HepG2 (cell line): ENCODE measurements at regions not wholly inside any gene's neighbourhood (a gene's known extent, or its start where the extent isn't known, plus 50 kb on each side); places are given as distances from the start of the nearest gene placed in this dataset.

Source experiments
- FOXK2 ChIP-seq: fragments of 450-650 bp; IDR thresholded peaks from 2 replicates; pipeline ENCODE4 v1.6.1; 2016
- FOXO1 ChIP-seq: sonication (generic); formaldehyde crosslinking; IDR thresholded peaks from 2 replicates; pipeline ENCODE4 v1.4.0; 2020; ENCODE audit warnings: missing genetic modification reagents
- HNRNPH1 ChIP-seq: fragments of 200-400 bp; formaldehyde crosslinking; optimal IDR thresholded peaks from 2 replicates; pipeline ENCODE3; 2017; ENCODE audit warnings: mild to moderate bottlenecking, low read depth, low read length
- IKZF5 ChIP-seq: IDR thresholded peaks from 2 replicates; pipeline ENCODE4 v1.6.1; 2018; ENCODE audit warnings: missing genetic modification reagents, mild to moderate bottlenecking, missing compliant biosample characterization
- MED13 ChIP-seq: sonication (generic); formaldehyde crosslinking; IDR thresholded peaks from 2 replicates; pipeline ENCODE4 v1.5.0; 2020; ENCODE audit warnings: missing genetic modification reagents
- PHF21A ChIP-seq: sonication (generic); formaldehyde crosslinking; IDR thresholded peaks from 2 replicates; pipeline ENCODE4 v1.5.0; 2020; ENCODE audit warnings: mild to moderate bottlenecking, missing genetic modification reagents
- PHF5A ChIP-seq: IDR thresholded peaks from one replicate; pipeline ENCODE4 v1.6.1; 2018; ENCODE audit warnings: low read depth, missing genetic modification reagents; ENCODE audit not compliant: unreplicated experiment
- RORA ChIP-seq: sonication (generic); formaldehyde crosslinking; IDR thresholded peaks from 2 replicates; pipeline ENCODE4 v1.5.0; 2020; ENCODE audit warnings: mild to moderate bottlenecking, missing genetic modification reagents, moderate library complexity
- ZNF317 ChIP-seq: sonication (generic); formaldehyde crosslinking; IDR thresholded peaks from 2 replicates; pipeline ENCODE4 v1.5.0; 2020; ENCODE audit warnings: mild to moderate bottlenecking, missing genetic modification reagents
- ZNF343 ChIP-seq: sonication (generic); formaldehyde crosslinking; IDR thresholded peaks from 2 replicates; pipeline ENCODE4 v1.4.0; 2020; ENCODE audit warnings: mild to moderate bottlenecking, missing genetic modification reagents
- ZNF362 ChIP-seq: sonication (generic); formaldehyde crosslinking; IDR thresholded peaks from 2 replicates; pipeline ENCODE4 v1.4.0; 2020; ENCODE audit warnings: missing genetic modification reagents, mild to moderate bottlenecking, borderline replicate concordance
- ZNF646 ChIP-seq: sonication (generic); formaldehyde crosslinking; IDR thresholded peaks from 2 replicates; pipeline ENCODE4 v1.9.0; 2021; ENCODE audit warnings: mild to moderate bottlenecking, missing genetic modification reagents
- ZNF775 ChIP-seq: sonication (generic); formaldehyde crosslinking; IDR thresholded peaks from 2 replicates; pipeline ENCODE4 v1.4.0; 2020; ENCODE audit warnings: missing genetic modification reagents, mild to moderate bottlenecking, moderate library complexity, borderline replicate concordance
- ZSCAN31 ChIP-seq: sonication (generic); formaldehyde crosslinking; IDR thresholded peaks from 2 replicates; pipeline ENCODE4 v1.5.0; 2020; ENCODE audit warnings: low read depth, mild to moderate bottlenecking, missing genetic modification reagents
- TF ChIP-seq, protein P1 (sequence below): sonication (generic); formaldehyde crosslinking; IDR thresholded peaks from 2 replicates; pipeline ENCODE4 v1.5.1; 2020; ENCODE audit warnings: missing genetic modification reagents, mild to moderate bottlenecking, borderline replicate concordance
- TF ChIP-seq, protein P2 (sequence below), 2 experiments: sonication (generic) in 1 of 2; formaldehyde crosslinking in 1 of 2; IDR thresholded peaks; 2 replicates each; pipeline versions ENCODE4 v1.4.0 to v1.6.1; 2016 to 2020; ENCODE audit warnings: borderline replicate concordance in 1 of 2, low read depth in 1 of 2, mild to moderate bottlenecking in 1 of 2, missing genetic modification reagents in 1 of 2

DNA sequence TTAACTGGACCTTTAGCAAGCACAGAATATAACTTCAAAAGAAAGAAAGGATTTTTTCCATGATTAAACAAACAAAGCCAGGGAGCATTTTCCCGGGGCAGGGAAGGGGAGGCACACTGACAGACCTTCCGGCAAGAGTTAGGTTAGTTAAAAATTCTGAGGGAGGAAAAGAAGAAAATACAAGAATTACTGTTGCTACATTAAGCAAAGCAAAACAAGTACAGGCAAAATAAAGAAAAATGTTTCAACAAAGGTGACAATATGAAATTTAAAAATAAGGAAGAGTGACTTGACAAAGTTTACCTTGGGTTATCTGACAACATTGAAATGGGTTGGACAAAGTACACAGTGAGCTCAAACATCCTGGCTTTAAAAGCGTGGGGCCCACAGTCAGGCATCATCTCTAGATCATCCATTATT is 51.5 kb downstream of the KLF12 start (continued):
- TF ChIP-seq ZNF646 (CRISPR knock-in tag) (peak; percentile 8; the same call in 1 of the 2 replicates), ZNF343 (CRISPR knock-in tag) (no peak), HNRNPH1 (no peak), MED13 (CRISPR knock-in tag) (0 out of 2 replicates have a peak, but pooled peaks have one; percentile 44), IKZF5 (CRISPR knock-in tag) (no peak), ZNF362 (CRISPR knock-in tag) (no peak; the same call in 1 of the 2 replicates), ZSCAN31 (CRISPR knock-in tag) (0 out of 2 replicates have a peak, but pooled peaks have one; percentile 33), PHF21A (peak; percentile 55), FOXO1 (CRISPR knock-in tag) (no peak), PHF5A (CRISPR knock-in tag) (no peak), ZNF775 (no peak), RORA (CRISPR knock-in tag) (no peak), FOXK2 (no peak), ZNF317 (peak; percentile 16; the same call in 1 of the 2 replicates)
- TF ChIP-seq, protein P1, sequence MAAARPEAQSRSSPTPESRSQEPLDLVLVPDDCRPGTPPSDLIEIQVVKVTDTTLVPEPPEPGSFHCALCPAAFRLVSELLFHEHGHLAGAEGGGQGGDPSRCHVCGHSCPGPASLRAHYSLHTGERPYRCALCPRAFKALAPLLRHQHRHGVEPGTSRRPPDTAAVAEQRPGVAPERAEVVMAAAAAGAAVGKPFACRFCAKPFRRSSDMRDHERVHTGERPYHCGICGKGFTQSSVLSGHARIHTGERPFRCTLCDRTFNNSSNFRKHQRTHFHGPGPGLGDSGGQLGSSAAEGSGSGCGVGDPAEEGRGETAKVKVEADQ (CRISPR knock-in tag) = no peak
- TF ChIP-seq, protein P2, sequence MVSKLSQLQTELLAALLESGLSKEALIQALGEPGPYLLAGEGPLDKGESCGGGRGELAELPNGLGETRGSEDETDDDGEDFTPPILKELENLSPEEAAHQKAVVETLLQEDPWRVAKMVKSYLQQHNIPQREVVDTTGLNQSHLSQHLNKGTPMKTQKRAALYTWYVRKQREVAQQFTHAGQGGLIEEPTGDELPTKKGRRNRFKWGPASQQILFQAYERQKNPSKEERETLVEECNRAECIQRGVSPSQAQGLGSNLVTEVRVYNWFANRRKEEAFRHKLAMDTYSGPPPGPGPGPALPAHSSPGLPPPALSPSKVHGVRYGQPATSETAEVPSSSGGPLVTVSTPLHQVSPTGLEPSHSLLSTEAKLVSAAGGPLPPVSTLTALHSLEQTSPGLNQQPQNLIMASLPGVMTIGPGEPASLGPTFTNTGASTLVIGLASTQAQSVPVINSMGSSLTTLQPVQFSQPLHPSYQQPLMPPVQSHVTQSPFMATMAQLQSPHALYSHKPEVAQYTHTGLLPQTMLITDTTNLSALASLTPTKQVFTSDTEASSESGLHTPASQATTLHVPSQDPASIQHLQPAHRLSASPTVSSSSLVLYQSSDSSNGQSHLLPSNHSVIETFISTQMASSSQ (IDR thresholded peaks at IDR 0.05; ENCODE audit: low read depth) = no peak
- TF ChIP-seq, protein P2 (CRISPR knock-in tag; IDR thresholded peaks at IDR 0.05; ENCODE audit: borderline replicate concordance) = no peak
